ENCODE measurements at regions not wholly inside any gene's neighbourhood (a gene's known extent, or its start where the extent isn't known, plus 50 kb on each side); places are given as distances from the start of the nearest gene placed in this dataset.

DNA sequence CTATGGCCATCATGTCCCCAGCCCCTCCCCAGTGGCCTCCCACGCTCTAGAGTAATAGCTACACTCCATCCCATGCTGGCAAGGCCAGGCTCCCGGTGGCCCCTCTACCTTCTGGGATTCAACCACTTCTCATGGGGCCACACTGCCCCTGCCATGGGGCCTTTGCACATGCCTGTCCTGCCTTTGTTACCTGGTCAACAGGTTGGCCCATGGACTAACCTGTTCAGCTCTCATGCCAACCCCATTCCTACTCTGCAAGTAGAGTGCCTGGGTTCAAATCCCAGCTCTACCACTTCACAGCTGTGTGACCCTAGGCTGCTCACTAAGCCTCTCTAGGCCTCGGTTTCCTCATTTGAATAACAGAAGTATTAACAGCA, 98.5 kb downstream of the RFLNA start:
- TF ChIP-seq, protein P1, sequence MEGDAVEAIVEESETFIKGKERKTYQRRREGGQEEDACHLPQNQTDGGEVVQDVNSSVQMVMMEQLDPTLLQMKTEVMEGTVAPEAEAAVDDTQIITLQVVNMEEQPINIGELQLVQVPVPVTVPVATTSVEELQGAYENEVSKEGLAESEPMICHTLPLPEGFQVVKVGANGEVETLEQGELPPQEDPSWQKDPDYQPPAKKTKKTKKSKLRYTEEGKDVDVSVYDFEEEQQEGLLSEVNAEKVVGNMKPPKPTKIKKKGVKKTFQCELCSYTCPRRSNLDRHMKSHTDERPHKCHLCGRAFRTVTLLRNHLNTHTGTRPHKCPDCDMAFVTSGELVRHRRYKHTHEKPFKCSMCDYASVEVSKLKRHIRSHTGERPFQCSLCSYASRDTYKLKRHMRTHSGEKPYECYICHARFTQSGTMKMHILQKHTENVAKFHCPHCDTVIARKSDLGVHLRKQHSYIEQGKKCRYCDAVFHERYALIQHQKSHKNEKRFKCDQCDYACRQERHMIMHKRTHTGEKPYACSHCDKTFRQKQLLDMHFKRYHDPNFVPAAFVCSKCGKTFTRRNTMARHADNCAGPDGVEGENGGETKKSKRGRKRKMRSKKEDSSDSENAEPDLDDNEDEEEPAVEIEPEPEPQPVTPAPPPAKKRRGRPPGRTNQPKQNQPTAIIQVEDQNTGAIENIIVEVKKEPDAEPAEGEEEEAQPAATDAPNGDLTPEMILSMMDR (IDR thresholded peaks at IDR 0.05): no peak
- TF ChIP-seq REST (IDR thresholded peaks at IDR 0.05; ENCODE audit: insufficient read depth in 1 of 2, low read depth in 2 of 2, low read length in 1 of 2): no peak

Measured in Panc1 (cell line).